Fibroblast of peridontal ligament (primary cell): ENCODE measurements at regions not wholly inside any gene's neighbourhood (a gene's known extent, or its start where the extent isn't known, plus 50 kb on each side); places are given as distances from the start of the nearest gene placed in this dataset.

Experiments
- DNase-seq: peaks from one replicate; pipeline ENCODE4 v3.0.0-alpha.2; 2010; ENCODE audit errors: extremely low read depth

- DNase-seq = no peak
Observed at GRCh38 chr17:72425133-72425793, 304.4 kb downstream of the SOX9 start.

GRCh38 chr17:72425794-72426168 lies 305.0 kb downstream of the SOX9 start:
- DNase-seq = no peak

- DNase-seq = no peak
Observed at GRCh38 chr17:72426321-72426720, 305.5 kb downstream of the SOX9 start.

GRCh38 chr17:72426948-72427760 lies 306.3 kb downstream of the SOX9 start:
- DNase-seq = no peak

- DNase-seq = no peak
Observed at GRCh38 chr17:72427761-72428109, 306.9 kb downstream of the SOX9 start.

- no peak for DNase-seq
Observed at GRCh38 chr17:72429066-72429638, 308.3 kb downstream of the SOX9 start.

- no peak for DNase-seq
Observed at GRCh38 chr17:72430611-72431432, 310.0 kb downstream of the SOX9 start.

- DNase-seq = no peak
Observed at GRCh38 chr17:72432143-72432621, 311.4 kb downstream of the SOX9 start.

GRCh38 chr17:72432881-72433280 lies 312.1 kb downstream of the SOX9 start:
- no peak for DNase-seq

- no peak for DNase-seq
Observed at GRCh38 chr17:72433797-72434196, 313.0 kb downstream of the SOX9 start.

GRCh38 chr17:72434581-72434980 lies 313.8 kb downstream of the SOX9 start:
- no peak for DNase-seq

- no peak for DNase-seq
Observed at GRCh38 chr17:72434991-72435618, 314.3 kb downstream of the SOX9 start.

GRCh38 chr17:72438783-72439182 lies 318.0 kb downstream of the SOX9 start:
- DNase-seq = no peak

GRCh38 chr17:72439893-72440502 lies 319.2 kb downstream of the SOX9 start:
- no peak for DNase-seq

GRCh38 chr17:72440961-72441360 lies 320.1 kb downstream of the SOX9 start:
- DNase-seq = no peak

- DNase-seq = no peak
Observed at GRCh38 chr17:72441909-72442308, 321.1 kb downstream of the SOX9 start.

GRCh38 chr17:72444517-72445054 lies 323.8 kb downstream of the SOX9 start:
- DNase-seq = no peak

GRCh38 chr17:72445055-72445991 lies 324.5 kb downstream of the SOX9 start:
- DNase-seq = no peak

GRCh38 chr17:72446118-72446517 lies 325.3 kb downstream of the SOX9 start:
- DNase-seq = no peak
